ENCODE measurements at regions not wholly inside any gene's neighbourhood (a gene's known extent, or its start where the extent isn't known, plus 50 kb on each side); places are given as distances from the start of the nearest gene placed in this dataset.

DNA sequence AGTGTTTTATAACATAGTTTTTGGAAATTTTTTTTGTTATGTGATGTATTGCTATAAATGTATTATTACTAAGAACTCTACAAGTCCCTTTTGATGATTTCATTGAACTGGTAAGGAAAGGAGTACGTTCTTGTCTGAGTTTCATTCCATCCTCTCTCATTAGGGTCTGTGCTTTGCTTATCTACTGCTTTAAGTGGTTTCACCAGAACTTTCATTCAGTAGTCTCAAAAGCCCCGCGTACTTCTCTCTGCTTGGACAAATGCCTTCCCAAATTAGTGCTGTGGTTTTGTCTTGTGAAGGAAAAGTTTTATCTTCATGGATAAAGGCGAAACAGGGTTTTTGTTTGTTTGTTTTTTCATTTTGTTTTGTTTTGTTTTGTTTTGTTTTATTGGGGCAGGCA lies 469.8 kb upstream of the WWC1 start:
- Histone ChIP-seq H3K4me1 (ENCODE audit: control insufficient read depth, insufficient read depth, low read length) (peaks cover 18% of the 10 kb centered on the region), H3K4me3 (ENCODE audit: insufficient read depth, low read depth, low read length) (no peak overlapping the region), H3K27ac (ENCODE audit: insufficient read depth, low read depth, low read length, poor library complexity, severe bottlenecking) (no peak overlapping the region), H3K9me3 (ENCODE audit: control insufficient read depth, low read length) (no peaks in the 10 kb centered on the region), H3K36me3 (ENCODE audit: control insufficient read depth, insufficient read depth, low read length) (no peaks in the 10 kb centered on the region), H3K27me3 (ENCODE audit: control insufficient read depth, insufficient read depth, low read length, poor library complexity, severe bottlenecking) (no peaks in the 10 kb centered on the region)
- WGBS, 2 experiments = 98 to 100% methylated on average over 4 of the region's 4 CpGs

DNA sequence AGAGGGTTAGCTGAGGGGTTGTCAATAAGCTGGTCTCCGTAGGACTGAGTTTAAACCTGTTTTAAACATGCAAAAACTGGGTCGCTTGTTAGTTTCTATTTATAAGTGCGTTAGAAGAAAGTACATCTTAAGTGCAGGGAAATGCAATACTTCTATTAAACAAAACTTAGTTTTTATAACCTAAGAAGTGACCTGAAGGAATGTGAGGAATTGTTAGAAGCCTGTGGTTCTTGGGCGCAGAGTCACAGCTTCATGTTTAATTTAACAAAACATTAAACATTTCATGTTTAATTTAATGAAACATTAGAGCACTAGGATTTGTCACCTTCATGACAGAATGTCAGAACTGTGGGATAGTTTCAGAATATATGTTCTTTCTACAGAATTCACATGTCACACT lies 469.2 kb upstream of the WWC1 start:
- no peaks in the 10 kb centered on the region for H3K27me3 ChIP-seq (ENCODE audit: control insufficient read depth, insufficient read depth, low read length, poor library complexity, severe bottlenecking)
- H3K9me3 ChIP-seq (ENCODE audit: control insufficient read depth, low read length) = no peaks in the 10 kb centered on the region
- 90 to 95% methylated on average over 4 of the region's 4 CpGs for WGBS, 2 experiments
- H3K27ac ChIP-seq (ENCODE audit: insufficient read depth, low read depth, low read length, poor library complexity, severe bottlenecking) = no peak overlapping the region
- peaks cover 18% of the 10 kb centered on the region for H3K4me1 ChIP-seq (ENCODE audit: control insufficient read depth, insufficient read depth, low read length)
- no peaks in the 10 kb centered on the region for H3K36me3 ChIP-seq (ENCODE audit: control insufficient read depth, insufficient read depth, low read length)
- no peak overlapping the region for H3K4me3 ChIP-seq (ENCODE audit: insufficient read depth, low read depth, low read length)

DNA sequence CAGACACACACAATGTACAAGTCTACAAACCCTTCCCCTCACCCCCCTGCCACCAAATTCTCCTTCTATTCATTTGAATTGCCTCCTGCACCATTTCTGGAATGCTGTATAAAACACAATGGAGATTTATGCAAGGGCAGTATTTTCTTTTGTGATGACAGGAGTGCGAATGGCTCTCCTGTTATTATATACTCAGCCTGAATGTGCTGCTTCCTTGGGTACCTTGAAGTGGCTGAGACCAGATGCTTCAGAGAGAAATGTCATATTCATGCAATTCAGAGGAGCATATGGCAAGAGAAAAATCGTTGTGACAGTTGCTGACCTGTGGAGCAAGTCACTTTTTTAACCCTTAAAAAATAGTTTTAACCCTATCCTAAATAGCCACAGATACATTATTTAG lies 468.0 kb upstream of the WWC1 start:
- no peak overlapping the region for H3K4me3 ChIP-seq (ENCODE audit: insufficient read depth, low read depth, low read length)
- 88 to 99% methylated on average over 2 of the region's 2 CpGs for WGBS, 2 experiments
- peaks cover 18% of the 10 kb centered on the region for H3K4me1 ChIP-seq (ENCODE audit: control insufficient read depth, insufficient read depth, low read length)
- no peak overlapping the region for H3K27ac ChIP-seq (ENCODE audit: insufficient read depth, low read depth, low read length, poor library complexity, severe bottlenecking)
- no peaks in the 10 kb centered on the region for H3K27me3 ChIP-seq (ENCODE audit: control insufficient read depth, insufficient read depth, low read length, poor library complexity, severe bottlenecking)
- H3K9me3 ChIP-seq (ENCODE audit: control insufficient read depth, low read length) = no peaks in the 10 kb centered on the region
- H3K36me3 ChIP-seq (ENCODE audit: control insufficient read depth, insufficient read depth, low read length) = no peaks in the 10 kb centered on the region

DNA sequence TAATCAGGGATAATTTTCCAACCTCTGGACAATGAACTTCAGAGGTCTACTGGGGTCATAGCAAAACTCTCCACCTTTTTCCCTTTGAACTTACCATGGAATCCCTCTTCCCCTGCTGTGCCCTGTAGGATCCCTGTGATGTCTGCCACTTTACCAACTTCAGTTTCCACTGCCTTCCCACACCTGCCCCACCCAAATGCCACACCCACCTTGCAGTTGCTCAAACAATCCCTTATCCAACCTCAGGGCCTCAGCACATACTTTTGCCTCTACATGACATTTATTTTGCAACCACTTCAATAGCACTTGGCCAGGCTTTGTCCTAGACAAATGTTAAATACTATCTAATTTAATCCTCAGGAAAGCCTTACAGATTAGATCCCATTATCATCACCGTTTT lies 463.7 kb upstream of the WWC1 start:
- WGBS, 2 experiments = 92 to 100% methylated on average over 1 of the region's 1 CpG
- H3K27me3 ChIP-seq (ENCODE audit: control insufficient read depth, insufficient read depth, low read length, poor library complexity, severe bottlenecking) = no peaks in the 10 kb centered on the region
- no peaks in the 10 kb centered on the region for H3K36me3 ChIP-seq (ENCODE audit: control insufficient read depth, insufficient read depth, low read length)
- H3K4me3 ChIP-seq (ENCODE audit: insufficient read depth, low read depth, low read length) = no peak overlapping the region
- no peaks in the 10 kb centered on the region for H3K4me1 ChIP-seq (ENCODE audit: control insufficient read depth, insufficient read depth, low read length)
- no peaks in the 10 kb centered on the region for H3K9me3 ChIP-seq (ENCODE audit: control insufficient read depth, low read length)
- no peak overlapping the region for H3K27ac ChIP-seq (ENCODE audit: insufficient read depth, low read depth, low read length, poor library complexity, severe bottlenecking)

DNA sequence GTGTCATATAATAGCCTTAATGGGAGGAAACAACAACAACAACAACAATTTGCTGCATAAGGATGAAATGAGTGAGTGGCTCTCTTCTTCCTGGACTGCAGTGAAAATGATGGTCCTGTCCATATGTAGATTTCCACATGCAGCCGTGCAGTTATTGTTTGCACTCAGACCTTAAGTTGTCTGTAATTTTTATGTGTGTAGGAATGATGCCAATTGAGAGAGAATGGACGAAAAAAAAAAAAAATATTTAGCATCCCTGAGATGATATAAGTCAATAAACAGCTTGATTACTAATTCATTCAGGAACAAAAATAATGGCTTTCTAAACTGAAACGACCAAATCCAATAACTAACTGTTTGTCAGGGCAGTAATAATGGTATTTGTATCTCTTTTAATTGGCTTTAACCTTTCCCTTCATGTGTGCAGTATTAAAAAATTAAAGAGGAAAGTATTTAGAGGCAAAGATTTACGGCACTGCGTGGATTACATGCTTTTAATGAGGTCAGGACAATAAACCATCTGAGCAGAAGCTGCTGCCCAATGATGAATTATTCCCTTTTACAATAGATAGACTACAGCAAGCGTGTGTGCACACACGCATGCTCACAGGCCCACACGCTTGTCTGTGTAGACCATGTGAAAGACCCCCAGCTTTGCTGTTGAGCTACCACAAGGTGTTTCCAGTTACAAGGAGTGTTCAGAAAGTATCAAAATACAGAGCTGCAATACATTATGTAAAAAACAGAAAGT lies 459.5 kb upstream of the WWC1 start:
- H3K4me1 ChIP-seq (ENCODE audit: control insufficient read depth, insufficient read depth, low read length) = no peaks in the 10 kb centered on the region
- whole genome bisulfite sequencing, 2 experiments = 88 to 90% methylated on average over 7 of the region's 8 CpGs
- no peak overlapping the region for H3K4me3 ChIP-seq (ENCODE audit: insufficient read depth, low read depth, low read length)
- no peaks in the 10 kb centered on the region for H3K9me3 ChIP-seq (ENCODE audit: control insufficient read depth, low read length)
- no peak overlapping the region for H3K27ac ChIP-seq (ENCODE audit: insufficient read depth, low read depth, low read length, poor library complexity, severe bottlenecking)
- H3K36me3 ChIP-seq (ENCODE audit: control insufficient read depth, insufficient read depth, low read length) = no peaks in the 10 kb centered on the region
- no peaks in the 10 kb centered on the region for H3K27me3 ChIP-seq (ENCODE audit: control insufficient read depth, insufficient read depth, low read length, poor library complexity, severe bottlenecking)

DNA sequence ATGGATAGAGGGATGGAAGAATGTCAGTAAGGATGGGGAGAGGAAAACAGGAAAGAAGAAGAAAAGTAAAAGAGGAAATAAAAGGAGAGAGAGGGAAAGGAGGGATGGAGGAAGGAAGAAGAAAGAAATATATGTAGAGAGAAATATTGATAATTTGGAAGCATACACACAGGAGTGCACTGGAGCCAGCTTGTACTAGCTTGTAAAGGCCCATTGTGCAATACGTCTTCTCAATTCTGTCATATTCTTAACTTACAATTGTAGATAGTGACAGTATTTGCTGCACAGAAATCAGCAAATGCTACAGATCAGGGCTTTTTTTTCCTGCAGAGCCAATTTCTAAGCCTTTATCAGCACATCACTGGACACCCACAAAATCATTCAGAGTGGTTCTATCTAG lies 458.8 kb upstream of the WWC1 start:
- Histone ChIP-seq H3K27ac (ENCODE audit: insufficient read depth, low read depth, low read length, poor library complexity, severe bottlenecking) (no peak overlapping the region), H3K27me3 (ENCODE audit: control insufficient read depth, insufficient read depth, low read length, poor library complexity, severe bottlenecking) (no peaks in the 10 kb centered on the region), H3K9me3 (ENCODE audit: control insufficient read depth, low read length) (no peaks in the 10 kb centered on the region), H3K4me1 (ENCODE audit: control insufficient read depth, insufficient read depth, low read length) (no peaks in the 10 kb centered on the region), H3K4me3 (ENCODE audit: insufficient read depth, low read depth, low read length) (no peak overlapping the region), H3K36me3 (ENCODE audit: control insufficient read depth, insufficient read depth, low read length) (no peaks in the 10 kb centered on the region)
- 0% methylated on average over 1 of the region's 1 CpG; no CpG with 5 or more reads in 1 of the 2 experiments for whole genome bisulfite sequencing, 2 experiments

DNA sequence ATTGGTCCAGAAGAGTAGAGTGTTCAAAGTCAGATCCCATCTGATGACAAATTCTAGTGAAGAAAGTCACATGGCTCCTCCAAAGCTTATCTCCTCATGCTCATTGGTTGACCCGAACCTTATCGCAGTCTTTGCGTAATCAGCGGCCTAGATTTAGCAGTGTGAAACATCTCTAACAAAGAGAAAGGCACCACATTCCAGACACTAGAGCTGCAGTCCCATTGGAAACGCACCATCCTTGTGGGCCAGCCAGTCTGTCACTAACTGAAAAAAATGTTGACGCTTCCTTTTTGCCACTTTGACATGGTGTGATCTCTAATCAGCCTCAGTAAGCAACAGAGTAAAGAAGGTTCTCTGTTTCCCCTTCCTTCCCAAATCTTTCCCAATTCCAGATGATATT lies 458.0 kb upstream of the WWC1 start:
- no peak overlapping the region for H3K4me3 ChIP-seq (ENCODE audit: insufficient read depth, low read depth, low read length)
- H3K9me3 ChIP-seq (ENCODE audit: control insufficient read depth, low read length) = no peaks in the 10 kb centered on the region
- no peak overlapping the region for H3K27ac ChIP-seq (ENCODE audit: insufficient read depth, low read depth, low read length, poor library complexity, severe bottlenecking)
- H3K36me3 ChIP-seq (ENCODE audit: control insufficient read depth, insufficient read depth, low read length) = no peaks in the 10 kb centered on the region
- H3K27me3 ChIP-seq (ENCODE audit: control insufficient read depth, insufficient read depth, low read length, poor library complexity, severe bottlenecking) = no peaks in the 10 kb centered on the region
- 92 to 94% methylated on average over 6 of the region's 6 CpGs for WGBS, 2 experiments
- H3K4me1 ChIP-seq (ENCODE audit: control insufficient read depth, insufficient read depth, low read length) = no peaks in the 10 kb centered on the region

DNA sequence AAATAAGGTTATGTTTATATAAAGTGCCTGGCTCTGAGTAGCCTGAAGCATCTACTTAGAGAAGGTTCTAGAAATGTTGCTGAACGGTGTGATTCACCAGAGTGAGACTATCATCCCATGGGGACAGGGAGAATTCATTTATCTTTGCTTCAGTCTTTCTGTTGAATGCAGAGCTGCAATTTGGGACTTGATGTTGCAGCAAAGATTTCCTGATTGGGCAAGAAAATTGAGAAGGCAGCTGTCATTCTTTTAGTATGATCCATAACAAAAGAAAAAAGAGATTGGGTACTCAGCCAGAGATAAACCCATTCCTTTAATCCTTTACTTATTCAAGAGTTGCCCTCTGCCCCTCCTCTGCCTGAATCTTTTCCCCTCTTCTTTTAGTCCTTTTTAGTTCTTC lies 456.3 kb upstream of the WWC1 start:
- no peak overlapping the region for H3K27ac ChIP-seq (ENCODE audit: insufficient read depth, low read depth, low read length, poor library complexity, severe bottlenecking)
- H3K27me3 ChIP-seq (ENCODE audit: control insufficient read depth, insufficient read depth, low read length, poor library complexity, severe bottlenecking) = no peaks in the 10 kb centered on the region
- H3K4me3 ChIP-seq (ENCODE audit: insufficient read depth, low read depth, low read length) = no peak overlapping the region
- 78 to 86% methylated on average over 1 of the region's 1 CpG for WGBS, 2 experiments
- H3K4me1 ChIP-seq (ENCODE audit: control insufficient read depth, insufficient read depth, low read length) = no peaks in the 10 kb centered on the region
- H3K36me3 ChIP-seq (ENCODE audit: control insufficient read depth, insufficient read depth, low read length) = no peaks in the 10 kb centered on the region
- H3K9me3 ChIP-seq (ENCODE audit: control insufficient read depth, low read length) = no peaks in the 10 kb centered on the region

DNA sequence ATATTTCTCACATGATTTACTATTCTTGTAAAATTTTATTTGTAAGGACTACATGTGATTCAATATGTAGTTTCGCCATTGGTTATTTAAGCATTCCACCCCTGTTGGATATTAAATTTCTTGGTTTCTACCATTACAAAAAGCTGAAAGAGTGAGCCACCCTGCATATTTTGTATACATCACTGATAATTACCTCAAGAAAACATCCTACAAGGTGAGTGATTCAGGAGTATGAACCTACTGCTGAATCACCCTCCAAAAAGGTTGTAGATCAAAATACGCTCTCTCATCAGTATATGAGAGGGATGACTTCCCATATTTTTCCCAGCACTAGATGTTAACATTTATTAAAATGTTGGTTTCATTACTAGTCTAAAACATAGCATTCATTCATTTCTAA lies 454.3 kb upstream of the WWC1 start:
- no peaks in the 10 kb centered on the region for H3K27me3 ChIP-seq (ENCODE audit: control insufficient read depth, insufficient read depth, low read length, poor library complexity, severe bottlenecking)
- H3K27ac ChIP-seq (ENCODE audit: insufficient read depth, low read depth, low read length, poor library complexity, severe bottlenecking) = no peak overlapping the region
- no peak overlapping the region for H3K4me3 ChIP-seq (ENCODE audit: insufficient read depth, low read depth, low read length)
- H3K4me1 ChIP-seq (ENCODE audit: control insufficient read depth, insufficient read depth, low read length) = no peaks in the 10 kb centered on the region
- 85% methylated on average over 2 of the region's 2 CpGs; no CpG with 5 or more reads in 1 of the 2 experiments for WGBS, 2 experiments
- H3K9me3 ChIP-seq (ENCODE audit: control insufficient read depth, low read length) = no peaks in the 10 kb centered on the region
- no peaks in the 10 kb centered on the region for H3K36me3 ChIP-seq (ENCODE audit: control insufficient read depth, insufficient read depth, low read length)

DNA sequence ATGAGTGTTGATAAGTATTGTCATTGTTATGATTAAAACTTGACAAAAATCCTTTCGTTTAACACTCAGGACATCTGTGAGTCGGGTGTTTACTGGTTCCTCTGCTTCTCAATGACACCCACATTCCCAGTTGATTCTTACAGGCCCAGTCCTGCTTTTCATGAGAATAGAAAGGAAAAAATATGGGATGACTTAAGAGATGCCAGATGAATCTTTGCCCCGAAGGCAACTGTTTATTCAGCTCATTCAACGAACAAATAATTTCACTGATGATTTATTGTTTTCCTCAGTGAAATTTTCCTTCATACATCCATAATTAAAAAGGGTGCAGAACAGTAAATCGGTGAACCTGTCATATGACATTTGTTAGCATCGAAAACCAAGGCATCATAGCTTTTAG lies 452.4 kb upstream of the WWC1 start:
- Histone ChIP-seq H3K4me3 (ENCODE audit: insufficient read depth, low read depth, low read length) (no peak overlapping the region), H3K9me3 (ENCODE audit: control insufficient read depth, low read length) (no peaks in the 10 kb centered on the region), H3K27me3 (ENCODE audit: control insufficient read depth, insufficient read depth, low read length, poor library complexity, severe bottlenecking) (no peaks in the 10 kb centered on the region), H3K27ac (ENCODE audit: insufficient read depth, low read depth, low read length, poor library complexity, severe bottlenecking) (no peak overlapping the region), H3K36me3 (ENCODE audit: control insufficient read depth, insufficient read depth, low read length) (no peaks in the 10 kb centered on the region), H3K4me1 (ENCODE audit: control insufficient read depth, insufficient read depth, low read length) (no peaks in the 10 kb centered on the region)
- 86 to 95% methylated on average over 6 of the region's 6 CpGs for WGBS, 2 experiments

Measured in ectodermal cell (in vitro differentiated cells).